Ovary (tissue), 7 donors: ENCODE measurements at regions not wholly inside any gene's neighbourhood (a gene's known extent, or its start where the extent isn't known, plus 50 kb on each side); places are given as distances from the start of the nearest gene placed in this dataset.

Experiments used
- DNase-seq, 5 donors: peaks; one replicate each; pipeline ENCODE4 v3.0.0-alpha.2; 2019 to 2020
- H3K27ac ChIP-seq, 2 donors: fragments of 200-600 bp; one replicate each; pipeline versions ENCODE4 v1.5.1 to v1.8.0; 2019 to 2022
- H3K27me3 ChIP-seq: fragments of 200-600 bp; one replicate; pipeline ENCODE4 v1.8.0; 2022
- H3K36me3 ChIP-seq: fragments of 200-600 bp; sonication (generic); one replicate; pipeline ENCODE4 v1.5.1; 2019
- H3K4me1 ChIP-seq: one replicate; pipeline ENCODE4 v1.8.1; 2013; ENCODE audit warnings: mild to moderate bottlenecking, moderate library complexity; ENCODE audit not compliant: insufficient read depth
- H3K4me3 ChIP-seq: fragments of 200-600 bp; sonication (generic); one replicate; pipeline ENCODE4 v1.5.1; 2017
- H3K9me3 ChIP-seq, 2 donors: fragments of 200-600 bp in 1 of 2; sonication (generic) in 1 of 2; one replicate each; pipeline versions ENCODE4 v1.5.1 to v1.8.1; 2013 to 2019; ENCODE audit warnings: mild to moderate bottlenecking in 1 of 2, moderate library complexity in 1 of 2
- EP300 ChIP-seq: sonication (generic); formaldehyde crosslinking; IDR thresholded peaks from one replicate; pipeline ENCODE4 v1.6.1; 2017; ENCODE audit warnings: antibody characterized with exemption
- POLR2A ChIP-seq: fragments of 450-650 bp; IDR thresholded peaks from one replicate; pipeline ENCODE4 v1.6.1; 2017; ENCODE audit warnings: antibody characterized with exemption, mild to moderate bottlenecking, moderate library complexity
- WGBS, 3 donors: extraction: QIAGEN DNeasy Blood & Tissue Kit in 1 of 3; methylation state at CpG; one replicate each; pipeline versions ENCODE4 v1.1.5 to v1.1.7; 2013 to 2017; 5-methylcytosine and 5-hydroxymethylcytosine counted together
- intact Hi-C, 4 donors: fragments of 100-400 bp; cut with DNase I; formaldehyde crosslinking; loops; one replicate each; pipeline versions ENCODE4 v1.11.0 to v1.15.1; 2022 to 2023
- TF ChIP-seq, protein P1 (sequence below), 3 donors: fragments of 450-650 bp in 2 of 3; fragments of 200-600 bp in 1 of 3; IDR thresholded peaks; one replicate each; pipeline versions ENCODE4 v1.5.1 to v1.8.0; 2016 to 2022; ENCODE audit warnings: antibody characterized with exemption in 3 of 3, mild to moderate bottlenecking in 1 of 3
- donor health status: DM: no; HTN: no; CAD: no; lungs with moderate emphysema.
- donor health status: DM: no; HTN: no; CAD: no.
- donor health status: Bipolar disorder and iron deficiency.
- donor health status: DM: no; HTN: no; CAD: no.
- donor health status: DM: yes; HTN: yes; CAD: no.

GRCh38 chr3:147616998-147617619 is 207.9 kb downstream of the ZIC1 start:
- H3K27me3 ChIP-seq: no peaks in the 10 kb centered on the region
- TF ChIP-seq, protein P1, sequence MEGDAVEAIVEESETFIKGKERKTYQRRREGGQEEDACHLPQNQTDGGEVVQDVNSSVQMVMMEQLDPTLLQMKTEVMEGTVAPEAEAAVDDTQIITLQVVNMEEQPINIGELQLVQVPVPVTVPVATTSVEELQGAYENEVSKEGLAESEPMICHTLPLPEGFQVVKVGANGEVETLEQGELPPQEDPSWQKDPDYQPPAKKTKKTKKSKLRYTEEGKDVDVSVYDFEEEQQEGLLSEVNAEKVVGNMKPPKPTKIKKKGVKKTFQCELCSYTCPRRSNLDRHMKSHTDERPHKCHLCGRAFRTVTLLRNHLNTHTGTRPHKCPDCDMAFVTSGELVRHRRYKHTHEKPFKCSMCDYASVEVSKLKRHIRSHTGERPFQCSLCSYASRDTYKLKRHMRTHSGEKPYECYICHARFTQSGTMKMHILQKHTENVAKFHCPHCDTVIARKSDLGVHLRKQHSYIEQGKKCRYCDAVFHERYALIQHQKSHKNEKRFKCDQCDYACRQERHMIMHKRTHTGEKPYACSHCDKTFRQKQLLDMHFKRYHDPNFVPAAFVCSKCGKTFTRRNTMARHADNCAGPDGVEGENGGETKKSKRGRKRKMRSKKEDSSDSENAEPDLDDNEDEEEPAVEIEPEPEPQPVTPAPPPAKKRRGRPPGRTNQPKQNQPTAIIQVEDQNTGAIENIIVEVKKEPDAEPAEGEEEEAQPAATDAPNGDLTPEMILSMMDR (IDR thresholded peaks at IDR 0.05): no peak
- TF ChIP-seq EP300 (no peak), POLR2A (no peak)
- no peak overlapping the region for H3K27ac ChIP-seq
- intact Hi-C loops: no loop called here
- no peak overlapping the region for H3K4me3 ChIP-seq
- H3K36me3 ChIP-seq: no peaks in the 10 kb centered on the region
- 4 to 8% (median 7%) methylated on average over 2 of the region's 2 CpGs for WGBS, 3 donors
- no peaks in the 10 kb centered on the region for H3K9me3 ChIP-seq
- H3K4me1 ChIP-seq: no peaks in the 10 kb centered on the region
- no peak for DNase-seq

DNA sequence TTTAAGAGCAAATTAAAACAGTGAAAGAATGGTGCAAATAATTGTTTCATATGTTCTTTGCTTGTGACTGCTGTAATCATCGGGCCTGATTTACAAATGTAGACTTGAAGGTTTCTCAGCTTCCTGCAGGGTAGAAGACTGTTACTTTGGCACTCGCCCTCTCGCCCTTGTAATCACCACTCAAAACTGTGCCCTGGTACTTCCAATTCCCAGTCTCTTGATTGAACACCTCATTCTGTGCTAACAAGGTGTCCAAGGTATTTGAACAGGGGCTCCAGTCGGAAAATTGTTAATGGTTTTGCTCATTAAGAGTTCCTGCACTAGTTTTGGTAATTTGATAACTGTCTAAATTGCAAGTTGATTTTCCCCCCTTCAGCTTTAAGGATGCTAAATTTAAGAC is 209.5 kb downstream of the ZIC1 start:
- H3K9me3 ChIP-seq: no peaks in the 10 kb centered on the region
- TF ChIP-seq POLR2A (no peak), EP300 (no peak)
- TF ChIP-seq, protein P1 (IDR thresholded peaks at IDR 0.05): no peak
- no peak overlapping the region for H3K4me3 ChIP-seq
- no peaks in the 10 kb centered on the region for H3K4me1 ChIP-seq
- WGBS, 3 donors: 63 to 85% (median 68%) methylated on average over 4 of the region's 4 CpGs
- no peaks in the 10 kb centered on the region for H3K36me3 ChIP-seq
- no peaks in the 10 kb centered on the region for H3K27me3 ChIP-seq
- no peak overlapping the region for H3K27ac ChIP-seq
- intact Hi-C loops: no loop called here
- no peak for DNase-seq

GRCh38 chr3:147619921-147620560 is 210.9 kb downstream of the ZIC1 start:
- H3K27ac ChIP-seq: no peak overlapping the region
- DNase-seq: no peak
- no peaks in the 10 kb centered on the region for H3K4me1 ChIP-seq
- TF ChIP-seq, protein P1 (IDR thresholded peaks at IDR 0.05): no peak
- TF ChIP-seq EP300: no peak
- no peak for TF ChIP-seq POLR2A
- no peaks in the 10 kb centered on the region for H3K27me3 ChIP-seq
- H3K4me3 ChIP-seq: no peak overlapping the region
- H3K9me3 ChIP-seq: no peaks in the 10 kb centered on the region
- intact Hi-C loops: no loop called here
- no peaks in the 10 kb centered on the region for H3K36me3 ChIP-seq
- WGBS, 3 donors: 24 to 29% (median 28%) methylated on average over 3 of the region's 3 CpGs

DNA sequence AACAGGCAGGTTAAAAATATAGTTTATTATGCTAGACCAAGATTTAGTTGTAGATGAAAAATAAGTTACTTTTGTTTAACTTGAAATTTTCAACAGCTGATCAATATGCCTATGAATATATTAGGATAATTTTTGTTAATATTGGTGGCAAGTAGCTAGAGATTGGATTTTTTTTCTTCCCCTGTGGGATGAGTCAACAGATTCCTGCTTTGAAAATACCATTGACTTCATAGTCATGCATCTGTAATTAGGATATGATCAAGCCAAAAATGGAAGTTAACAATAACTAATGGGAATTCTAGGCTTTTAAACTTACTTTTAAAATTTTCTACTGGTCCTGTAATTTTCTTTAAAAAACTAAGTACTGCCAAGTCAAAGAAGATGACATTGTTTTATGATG is 211.7 kb downstream of the ZIC1 start:
- intact Hi-C loops: no loop called here
- Histone ChIP-seq H3K27ac (no peak overlapping the region), H3K9me3 (no peaks in the 10 kb centered on the region), H3K4me3 (no peak overlapping the region), H3K36me3 (no peaks in the 10 kb centered on the region), H3K27me3 (no peaks in the 10 kb centered on the region), H3K4me1 (no peaks in the 10 kb centered on the region)
- TF ChIP-seq EP300 (no peak), POLR2A (no peak)
- TF ChIP-seq, protein P1 (IDR thresholded peaks at IDR 0.05): no peak
- no peak for DNase-seq
